KOPT-K1 (cell line): ENCODE measurements at regions not wholly inside any gene's neighbourhood (a gene's known extent, or its start where the extent isn't known, plus 50 kb on each side); places are given as distances from the start of the nearest gene placed in this dataset.
"Not testable (repeated sequence)": the region's sequence is repeated elsewhere in the genome, so short reads cannot be mapped to it uniquely, and the experiment has no call there.

ENCODE experiments used
- H3K27ac ChIP-seq: fragments of 200-600 bp; sonication (generic); 2 replicates; pipeline ENCODE4 v1.5.1; 2016; ENCODE audit warnings: antibody characterized with exemption, mild to moderate bottlenecking, low read depth, low read length; ENCODE audit not compliant: poor library complexity, severe bottlenecking
- H3K36me3 ChIP-seq: fragments of 200-600 bp; sonication (generic); 2 replicates; pipeline ENCODE4 v1.5.1; 2017; ENCODE audit warnings: antibody characterized with exemption, mild to moderate bottlenecking, low read length, moderate library complexity; ENCODE audit not compliant: insufficient read depth
- H3K9me3 ChIP-seq: fragments of 200-600 bp; sonication (generic); 2 replicates; pipeline ENCODE4 v1.5.1; 2017; ENCODE audit warnings: antibody characterized with exemption, low read length, mild to moderate bottlenecking; ENCODE audit not compliant: insufficient read depth, poor library complexity, severe bottlenecking

- no peak overlapping the region for H3K27ac ChIP-seq
- H3K9me3 ChIP-seq, result no peaks in the 10 kb centered on the region
- H3K36me3 ChIP-seq, result no peaks in the 10 kb centered on the region
Observed at GRCh38 chr2:16243411-16243996, 303.2 kb downstream of the MYCN start.

- H3K9me3 ChIP-seq, result no peaks in the 10 kb centered on the region
- no peaks in the 10 kb centered on the region for H3K36me3 ChIP-seq
- no peak overlapping the region for H3K27ac ChIP-seq
Observed at GRCh38 chr2:16242906-16243305, 302.6 kb downstream of the MYCN start.

- H3K36me3 ChIP-seq, result no peaks in the 10 kb centered on the region
- H3K27ac ChIP-seq, result no peak overlapping the region
- no peaks in the 10 kb centered on the region for H3K9me3 ChIP-seq
Observed at GRCh38 chr2:16241166-16242160, 301.1 kb downstream of the MYCN start.

GRCh38 chr2:16240402-16240801 lies 300.1 kb downstream of the MYCN start:
- Histone ChIP-seq H3K27ac (no peak overlapping the region), H3K36me3 (no peaks in the 10 kb centered on the region), H3K9me3 (no peaks in the 10 kb centered on the region)

GRCh38 chr2:16239296-16239850 lies 299.0 kb downstream of the MYCN start:
- Histone ChIP-seq H3K27ac (no peak overlapping the region), H3K9me3 (no peaks in the 10 kb centered on the region), H3K36me3 (no peaks in the 10 kb centered on the region)

GRCh38 chr2:16238786-16239185 lies 298.4 kb downstream of the MYCN start:
- Histone ChIP-seq H3K27ac (no peak overlapping the region), H3K9me3 (no peaks in the 10 kb centered on the region), H3K36me3 (no peaks in the 10 kb centered on the region)

- H3K27ac ChIP-seq, result no peak overlapping the region
- no peaks in the 10 kb centered on the region for H3K36me3 ChIP-seq
- no peaks in the 10 kb centered on the region for H3K9me3 ChIP-seq
Observed at GRCh38 chr2:16238001-16238761, 297.8 kb downstream of the MYCN start.

- H3K36me3 ChIP-seq, result no peaks in the 10 kb centered on the region
- H3K9me3 ChIP-seq, result no peaks in the 10 kb centered on the region
- H3K27ac ChIP-seq, result no peak overlapping the region
Observed at GRCh38 chr2:16235747-16236146, 295.4 kb downstream of the MYCN start.

- not testable (repeated sequence) for H3K36me3 ChIP-seq, H3K27ac ChIP-seq, H3K9me3 ChIP-seq
Observed at GRCh38 chr2:16235291-16235690, 294.9 kb downstream of the MYCN start.

- Histone ChIP-seq H3K9me3 (no peaks in the 10 kb centered on the region), H3K36me3 (no peaks in the 10 kb centered on the region), H3K27ac (no peak overlapping the region)
Observed at GRCh38 chr2:16228951-16229350, 288.6 kb downstream of the MYCN start.

GRCh38 chr2:16228471-16228870 lies 288.1 kb downstream of the MYCN start:
- no peaks in the 10 kb centered on the region for H3K9me3 ChIP-seq
- no peaks in the 10 kb centered on the region for H3K36me3 ChIP-seq
- H3K27ac ChIP-seq, result no peak overlapping the region

- no peaks in the 10 kb centered on the region for H3K36me3 ChIP-seq
- no peak overlapping the region for H3K27ac ChIP-seq
- H3K9me3 ChIP-seq, result no peaks in the 10 kb centered on the region
Observed at GRCh38 chr2:16227811-16228462, 287.6 kb downstream of the MYCN start.

GRCh38 chr2:16226943-16227664 lies 286.8 kb downstream of the MYCN start:
- Histone ChIP-seq H3K9me3 (no peaks in the 10 kb centered on the region), H3K27ac (no peak overlapping the region), H3K36me3 (no peaks in the 10 kb centered on the region)

GRCh38 chr2:16226381-16226780 lies 286.0 kb downstream of the MYCN start:
- Histone ChIP-seq H3K27ac (no peak overlapping the region), H3K9me3 (no peaks in the 10 kb centered on the region), H3K36me3 (no peaks in the 10 kb centered on the region)
